CD4-positive, alpha-beta memory T cell (primary cell): ENCODE measurements at regions not wholly inside any gene's neighbourhood (a gene's known extent, or its start where the extent isn't known, plus 50 kb on each side); places are given as distances from the start of the nearest gene placed in this dataset.
A peak's percentile ranks its signal among the peaks of the same experiment; 100 is the strongest.

Experiments
- CTCF ChIA-PET: fragments of 350-600 bp; sonication (Branson Sonifier 250); formaldehyde crosslinking; loops from one replicate; lab custom pipeline; 2021; ENCODE audit warnings: inconsistent platforms; ENCODE audit not compliant: partially characterized antibody; lab: Charles Lee
- POLR2A ChIA-PET: fragments of 350-600 bp; sonication (Branson Sonifier 250); formaldehyde crosslinking; loops from one replicate; lab custom pipeline; 2021; ENCODE audit not compliant: partially characterized antibody; lab: Charles Lee
- DNase-seq, 5 donors: peaks; one replicate each; pipeline versions ENCODE4 v3.0.0 to v3.0.0-alpha.2; 2020 to 2022; ENCODE audit warnings: mixed read lengths in 1 of 5
- H3K27ac ChIP-seq: one replicate; pipeline ENCODE4 v1.7.0; 2013; ENCODE audit warnings: low read depth, low read length
- H3K27me3 ChIP-seq: 2 replicates; pipeline ENCODE4 v1.7.0; 2013; ENCODE audit warnings: mild to moderate bottlenecking, low read length, moderate library complexity; ENCODE audit not compliant: insufficient read depth
- H3K36me3 ChIP-seq: 2 replicates; pipeline ENCODE4 v1.7.0; 2013; ENCODE audit warnings: mild to moderate bottlenecking, low read length, moderate library complexity; ENCODE audit not compliant: insufficient read depth
- H3K4me1 ChIP-seq: 2 replicates; pipeline ENCODE4 v1.7.0; 2013; ENCODE audit warnings: mild to moderate bottlenecking, low read length, moderate library complexity; ENCODE audit not compliant: insufficient read depth
- H3K4me3 ChIP-seq, 2 donors: one replicate each; pipeline ENCODE4 v1.7.0; 2013; ENCODE audit warnings: low read length in 2 of 2, mild to moderate bottlenecking in 1 of 2
- H3K9me3 ChIP-seq, 2 donors: one replicate each; pipeline ENCODE4 v1.7.0; 2013; ENCODE audit warnings: low read length in 2 of 2, control low read depth in 1 of 2; ENCODE audit not compliant: control insufficient read depth in 1 of 2
- H3K27ac Mint-ChIP-seq, 7 donors: one replicate each; pipeline ENCODE4 v1.8.0; 2020 to 2021; ENCODE audit warnings: mixed read lengths in 7 of 7, mild to moderate bottlenecking in 6 of 7, inconsistent platforms in 3 of 7, moderate library complexity in 3 of 7
- H3K27me3 Mint-ChIP-seq, 2 donors: one replicate each; pipeline ENCODE4 v1.8.0; 2020 to 2021; ENCODE audit warnings: mixed read lengths in 2 of 2
- H3K36me3 Mint-ChIP-seq, 2 donors: one replicate each; pipeline ENCODE4 v1.8.0; 2020 to 2021; ENCODE audit warnings: mixed read lengths in 2 of 2, inconsistent platforms in 1 of 2, mild to moderate bottlenecking in 1 of 2
- H3K4me1 Mint-ChIP-seq, 4 donors: one replicate each; pipeline ENCODE4 v1.8.0; 2020 to 2021; ENCODE audit warnings: mixed read lengths in 4 of 4, mild to moderate bottlenecking in 1 of 4
- H3K4me3 Mint-ChIP-seq, 8 donors: one replicate each; pipeline ENCODE4 v1.8.0; 2020 to 2021; ENCODE audit warnings: mixed read lengths in 8 of 8, mild to moderate bottlenecking in 7 of 8, moderate library complexity in 6 of 8, inconsistent platforms in 3 of 8
- H3K9me3 Mint-ChIP-seq, 8 donors: one replicate each; pipeline ENCODE4 v1.8.0; 2020 to 2021; ENCODE audit warnings: mixed read lengths in 8 of 8, mild to moderate bottlenecking in 5 of 8, inconsistent platforms in 3 of 8, moderate library complexity in 1 of 8
- intact Hi-C: fragments of 100-400 bp; cut with micrococcal nuclease; formaldehyde crosslinking; loops from one replicate; pipeline ENCODE4 v1.15.1; 2023

- Mint-ChIP-seq H3K27me3 (peaks cover 0 to 1% of the 10 kb centered on the region in 2 donors), H3K27ac (no peak overlapping the region), H3K4me3 (no peak overlapping the region), H3K4me1 (peaks cover 11 to 21% (median 18%) of the 10 kb centered on the region in 4 donors), H3K9me3 (peaks cover 0 to 2% (median 0%) of the 10 kb centered on the region in 8 donors), H3K36me3 (peaks cover 31 to 52% of the 10 kb centered on the region in 2 donors)
- DNase-seq: no peak
- CTCF ChIA-PET: no interaction called here
- Histone ChIP-seq H3K36me3 (no peaks in the 10 kb centered on the region), H3K4me1 (peaks cover 21% of the 10 kb centered on the region), H3K4me3 (no peak overlapping the region), H3K27me3 (no peaks in the 10 kb centered on the region), H3K9me3 (no peaks in the 10 kb centered on the region), H3K27ac (no peak overlapping the region)
- intact Hi-C loops: no loop called here
- POLR2A ChIA-PET: no interaction called here
These were observed 97.3 kb upstream of the DMRT1 start for GRCh38 chr9:744046-744712.

GRCh38 chr9:744790-745484 is 96.6 kb upstream of the DMRT1 start:
- POLR2A ChIA-PET: no interaction called here
- Histone ChIP-seq H3K9me3 (no peaks in the 10 kb centered on the region), H3K36me3 (no peaks in the 10 kb centered on the region), H3K27ac (no peak overlapping the region), H3K4me1 (peaks cover 28% of the 10 kb centered on the region), H3K4me3 (no peak overlapping the region), H3K27me3 (no peaks in the 10 kb centered on the region)
- DNase-seq: no peak
- Mint-ChIP-seq H3K9me3 (peaks cover 0 to 2% (median 0%) of the 10 kb centered on the region in 8 donors), H3K36me3 (peaks cover 27 to 44% of the 10 kb centered on the region in 2 donors), H3K27ac (no peak overlapping the region), H3K4me1 (peaks cover 17 to 29% (median 25%) of the 10 kb centered on the region in 4 donors), H3K4me3 (no peak overlapping the region), H3K27me3 (peaks cover 0 to 1% of the 10 kb centered on the region in 2 donors)
- CTCF ChIA-PET: no interaction called here
- intact Hi-C loops: no loop called here

DNA sequence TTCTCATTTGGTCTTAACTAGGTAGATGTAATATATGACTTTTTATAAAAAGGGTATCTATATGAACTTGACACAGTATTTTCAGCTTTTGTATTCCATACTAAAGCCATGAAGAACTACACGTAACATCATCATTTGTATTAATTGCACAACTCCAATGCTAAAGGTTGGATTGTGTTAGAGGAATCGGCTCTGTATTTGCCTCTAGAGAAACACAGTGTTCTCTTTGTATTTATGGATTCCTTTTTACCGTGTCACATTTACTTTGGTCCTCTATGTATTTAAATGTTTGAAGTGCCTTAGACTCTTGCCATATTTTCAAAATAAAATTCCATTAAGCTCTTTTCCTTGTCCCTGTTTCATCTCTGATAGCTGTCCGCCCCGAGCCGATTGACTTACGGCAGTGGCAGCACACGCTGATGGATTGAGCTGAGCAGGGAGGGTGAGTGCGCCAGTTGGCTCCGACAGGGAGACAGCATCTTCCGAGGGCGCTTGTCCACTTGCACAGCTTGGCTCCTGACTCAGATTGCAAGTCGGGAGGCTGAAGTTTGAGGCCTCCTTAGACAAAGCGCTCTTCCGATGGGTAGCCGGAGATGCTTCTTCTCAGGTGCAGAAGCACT is 95.6 kb upstream of the DMRT1 start:
- H3K36me3 Mint-ChIP-seq: peaks cover 23 to 36% of the 10 kb centered on the region in 2 donors
- intact Hi-C loops: no loop called here

DNA sequence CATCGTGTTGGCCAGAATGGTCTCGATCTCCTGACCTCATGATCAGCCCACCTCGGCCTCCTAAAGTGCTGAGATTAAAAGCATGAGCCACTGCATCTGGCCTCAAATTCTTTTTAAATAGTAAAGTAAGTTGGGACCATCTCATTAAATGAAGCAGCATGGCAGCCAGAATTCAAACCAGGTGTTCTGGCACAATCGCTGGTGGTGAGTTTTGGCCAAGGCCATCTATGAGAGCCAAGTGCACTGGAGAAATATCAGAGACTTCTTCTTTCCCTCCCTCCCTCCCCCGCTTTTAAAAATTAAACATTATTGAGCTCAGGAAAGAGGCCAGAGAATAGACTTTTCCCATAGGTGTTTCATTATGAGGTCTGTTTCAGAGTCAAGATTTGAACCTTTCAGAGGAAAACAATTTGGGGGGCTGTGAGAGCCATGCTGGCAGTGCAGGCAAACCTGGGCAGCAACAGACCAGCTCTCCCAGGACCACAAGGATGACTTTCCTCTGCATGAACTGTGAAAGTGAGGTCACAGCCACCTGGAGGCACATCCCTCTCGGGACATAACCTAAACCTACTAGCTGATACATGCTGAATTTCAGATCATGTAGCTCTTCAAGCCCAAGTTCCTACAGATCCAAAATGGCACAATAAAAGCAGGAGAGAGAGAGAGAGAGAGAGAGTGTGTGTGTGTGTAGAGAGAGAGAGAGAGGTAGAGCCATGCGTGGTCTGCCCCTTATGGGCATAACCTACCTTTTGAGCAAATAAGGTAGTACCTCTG is 94.6 kb upstream of the DMRT1 start:
- ChIA-PET CTCF (no interaction called here), POLR2A (no interaction called here)
- H3K27me3 ChIP-seq: no peaks in the 10 kb centered on the region
- DNase-seq: no peak
- intact Hi-C loops: no loop called here
- H3K4me1 ChIP-seq: peaks cover 37% of the 10 kb centered on the region
- peaks cover 28 to 48% (median 42%) of the 10 kb centered on the region in 4 donors for H3K4me1 Mint-ChIP-seq
- peaks cover 0 to 2% (median 0%) of the 10 kb centered on the region in 8 donors for H3K9me3 Mint-ChIP-seq
- peaks cover 0 to 1% of the 10 kb centered on the region in 2 donors for H3K27me3 Mint-ChIP-seq
- H3K27ac ChIP-seq: no peak overlapping the region
- no peak overlapping the region for H3K4me3 Mint-ChIP-seq
- no peaks in the 10 kb centered on the region for H3K9me3 ChIP-seq
- H3K4me3 ChIP-seq: no peak overlapping the region
- no peaks in the 10 kb centered on the region for H3K36me3 ChIP-seq
- peak overlapping the region in 2 of 7 donors; percentile 14 to 52 for H3K27ac Mint-ChIP-seq
- peaks cover 21 to 31% of the 10 kb centered on the region in 2 donors for H3K36me3 Mint-ChIP-seq

More for the DNA sequence above, 95.6 kb upstream of the DMRT1 start:
- no peak for DNase-seq
- Histone ChIP-seq H3K36me3 (no peaks in the 10 kb centered on the region), H3K4me1 (peaks cover 37% of the 10 kb centered on the region), H3K4me3 (no peak overlapping the region), H3K9me3 (no peaks in the 10 kb centered on the region), H3K27me3 (no peaks in the 10 kb centered on the region), H3K27ac (no peak overlapping the region)
- Mint-ChIP-seq H3K4me3 (no peak overlapping the region), H3K9me3 (peaks cover 0 to 2% (median 0%) of the 10 kb centered on the region in 8 donors), H3K4me1 (peaks cover 22 to 38% (median 34%) of the 10 kb centered on the region in 4 donors), H3K27ac (peak overlapping the region in 2 of 7 donors; percentile 38 to 41), H3K27me3 (peaks cover 0 to 1% of the 10 kb centered on the region in 2 donors)
- ChIA-PET CTCF (no interaction called here), POLR2A (no interaction called here)

DNA sequence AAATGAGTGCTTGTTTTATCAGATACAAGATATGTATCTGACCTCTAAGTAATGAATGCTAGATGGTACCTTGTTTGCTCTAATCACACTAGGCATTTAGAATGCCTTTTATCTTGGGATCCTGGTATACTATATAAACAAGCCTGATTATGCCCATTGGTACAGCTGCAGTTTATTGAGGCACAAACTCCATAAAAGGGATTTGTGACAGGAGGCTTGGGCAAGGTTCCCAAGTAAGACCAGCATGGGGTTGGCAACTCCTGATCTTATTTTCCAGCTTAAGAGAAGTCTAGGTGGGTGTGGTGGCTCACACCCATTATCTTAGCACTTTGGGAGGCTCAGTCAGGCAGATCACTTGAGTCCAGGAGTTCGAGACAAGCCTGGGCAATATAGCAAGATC is 93.9 kb upstream of the DMRT1 start:
- Histone ChIP-seq H3K27me3 (no peaks in the 10 kb centered on the region), H3K36me3 (no peaks in the 10 kb centered on the region), H3K27ac (no peak overlapping the region), H3K4me3 (no peak overlapping the region), H3K9me3 (no peaks in the 10 kb centered on the region), H3K4me1 (peaks cover 37% of the 10 kb centered on the region)
- H3K27ac Mint-ChIP-seq: no peak overlapping the region
- CTCF ChIA-PET: no interaction called here
- POLR2A ChIA-PET: no interaction called here
- H3K9me3 Mint-ChIP-seq: peaks cover 0 to 2% (median 0%) of the 10 kb centered on the region in 8 donors
- peak overlapping the region in 1 of 8 donors; percentile 10 for H3K4me3 Mint-ChIP-seq
- H3K27me3 Mint-ChIP-seq: peaks cover 0 to 1% of the 10 kb centered on the region in 2 donors
- H3K36me3 Mint-ChIP-seq: peaks cover 16 to 26% of the 10 kb centered on the region in 2 donors
- DNase-seq: no peak
- intact Hi-C loops: no loop called here
- peaks cover 28 to 53% (median 43%) of the 10 kb centered on the region in 4 donors for H3K4me1 Mint-ChIP-seq

DNA sequence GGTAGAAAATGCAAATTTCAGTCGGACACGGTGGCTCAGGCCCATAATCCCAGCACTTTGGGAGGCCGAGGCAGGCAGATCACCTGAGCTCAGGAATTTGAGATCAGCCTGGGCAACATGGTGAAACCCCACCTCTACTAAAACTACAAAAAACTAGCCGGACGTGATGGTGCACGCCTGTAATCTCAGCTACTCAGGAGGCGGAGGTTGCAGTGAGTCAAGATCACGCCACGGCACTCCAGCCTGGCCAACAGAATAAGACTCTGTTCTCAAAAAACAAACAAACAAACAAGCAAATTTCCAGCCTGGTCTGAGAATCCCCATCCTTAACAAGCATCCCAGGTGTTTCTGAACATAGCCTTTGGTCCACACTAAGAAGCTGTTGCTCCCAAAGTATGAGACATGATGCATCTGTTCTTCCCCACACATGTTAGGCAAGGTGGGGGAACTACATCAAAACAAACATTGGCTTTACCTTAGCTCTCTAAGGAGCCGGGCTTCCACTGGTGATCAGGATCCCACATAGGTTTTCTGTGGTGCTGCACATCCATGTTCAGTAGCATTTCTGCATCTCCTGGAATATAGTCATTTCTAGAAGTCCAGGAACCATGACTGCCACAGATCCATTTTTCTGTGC is 92.5 kb upstream of the DMRT1 start:
- H3K27me3 Mint-ChIP-seq: peaks cover 0 to 1% of the 10 kb centered on the region in 2 donors
- H3K4me3 ChIP-seq: no peak overlapping the region
- peaks cover 37% of the 10 kb centered on the region for H3K4me1 ChIP-seq
- no peaks in the 10 kb centered on the region for H3K9me3 ChIP-seq
- H3K27ac Mint-ChIP-seq: peak overlapping the region in 6 of 7 donors; percentile 10 to 82 (median 29)
- no peaks in the 10 kb centered on the region for H3K36me3 ChIP-seq
- no peak for DNase-seq
- POLR2A ChIA-PET: no interaction called here
- intact Hi-C loops: no loop called here
- H3K27ac ChIP-seq: no peak overlapping the region
- peaks cover 28 to 53% (median 43%) of the 10 kb centered on the region in 4 donors for H3K4me1 Mint-ChIP-seq
- H3K9me3 Mint-ChIP-seq: peaks cover 0 to 2% (median 0%) of the 10 kb centered on the region in 8 donors
- peak overlapping the region in 6 of 8 donors; percentile 10 to 66 (median 57) for H3K4me3 Mint-ChIP-seq
- no peaks in the 10 kb centered on the region for H3K27me3 ChIP-seq
- H3K36me3 Mint-ChIP-seq: peaks cover 6 to 22% of the 10 kb centered on the region in 2 donors
- CTCF ChIA-PET: interaction anchor here (1.1 to 2.3 kb wide), 2 partner anchors 13 to 27 kb away, joined by 3 to 9 read pairs; no protein-coding TSS in a partner anchor
